Stimulated activated CD4-positive, alpha-beta T cell treated with anti-CD3 and anti-CD28 coated beads, Interleukin-15, amount 100 ng/mL, for 1 hour (primary cell): ENCODE measurements at regions not wholly inside any gene's neighbourhood (a gene's known extent, or its start where the extent isn't known, plus 50 kb on each side); places are given as distances from the start of the nearest gene placed in this dataset.

Experiments
- DNase-seq, 2 donors: peaks; one replicate each; pipeline ENCODE4 v3.0.0-alpha.2; 2020; ENCODE audit warnings: low read depth in 1 of 2, low spot score in 1 of 2

GRCh38 chr20:63072231-63072791 lies 65.5 kb upstream of the BHLHE23 start:
- DNase-seq: no peak

- peak in 1 of 2 donors; percentile 3 for DNase-seq
Measured at GRCh38 chr20:63071541-63072181, 64.9 kb upstream of the BHLHE23 start.

- DNase-seq: no peak
Measured at GRCh38 chr20:63070771-63071540, 64.2 kb upstream of the BHLHE23 start.

GRCh38 chr20:63070301-63070625 lies 63.5 kb upstream of the BHLHE23 start:
- no peak for DNase-seq

GRCh38 chr20:63068711-63069367 lies 62.1 kb upstream of the BHLHE23 start:
- no peak for DNase-seq

- no peak for DNase-seq
Measured at GRCh38 chr20:63067721-63068560, 61.2 kb upstream of the BHLHE23 start.

- DNase-seq: no peak
Measured at GRCh38 chr20:63067266-63067635, 60.5 kb upstream of the BHLHE23 start.

- no peak for DNase-seq
Measured at GRCh38 chr20:63066506-63067265, 59.9 kb upstream of the BHLHE23 start.

- no peak for DNase-seq
Measured at GRCh38 chr20:63065911-63066310, 59.1 kb upstream of the BHLHE23 start.

- DNase-seq: no peak
Measured at GRCh38 chr20:63064745-63065711, 58.3 kb upstream of the BHLHE23 start.

- no peak for DNase-seq
Measured at GRCh38 chr20:63064310-63064709, 57.5 kb upstream of the BHLHE23 start.

GRCh38 chr20:63062188-63063140 lies 55.7 kb upstream of the BHLHE23 start:
- no peak for DNase-seq

- DNase-seq: no peak
Measured at GRCh38 chr20:63061771-63062100, 55.0 kb upstream of the BHLHE23 start.

GRCh38 chr20:63061051-63061770 lies 54.4 kb upstream of the BHLHE23 start:
- no peak for DNase-seq

- no peak for DNase-seq
Measured at GRCh38 chr20:63060057-63060991, 53.6 kb upstream of the BHLHE23 start.

- no peak for DNase-seq
Measured at GRCh38 chr20:63059684-63060056, 52.9 kb upstream of the BHLHE23 start.
